LNCAP (cell line): ENCODE measurements at regions not wholly inside any gene's neighbourhood (a gene's known extent, or its start where the extent isn't known, plus 50 kb on each side); places are given as distances from the start of the nearest gene placed in this dataset.

Experiments used
- TF ChIP-seq, protein P1 (sequence below): fragments of 450-650 bp; IDR thresholded peaks from 2 replicates; pipeline ENCODE4 v1.5.1; 2017; ENCODE audit warnings: mild to moderate bottlenecking

DNA sequence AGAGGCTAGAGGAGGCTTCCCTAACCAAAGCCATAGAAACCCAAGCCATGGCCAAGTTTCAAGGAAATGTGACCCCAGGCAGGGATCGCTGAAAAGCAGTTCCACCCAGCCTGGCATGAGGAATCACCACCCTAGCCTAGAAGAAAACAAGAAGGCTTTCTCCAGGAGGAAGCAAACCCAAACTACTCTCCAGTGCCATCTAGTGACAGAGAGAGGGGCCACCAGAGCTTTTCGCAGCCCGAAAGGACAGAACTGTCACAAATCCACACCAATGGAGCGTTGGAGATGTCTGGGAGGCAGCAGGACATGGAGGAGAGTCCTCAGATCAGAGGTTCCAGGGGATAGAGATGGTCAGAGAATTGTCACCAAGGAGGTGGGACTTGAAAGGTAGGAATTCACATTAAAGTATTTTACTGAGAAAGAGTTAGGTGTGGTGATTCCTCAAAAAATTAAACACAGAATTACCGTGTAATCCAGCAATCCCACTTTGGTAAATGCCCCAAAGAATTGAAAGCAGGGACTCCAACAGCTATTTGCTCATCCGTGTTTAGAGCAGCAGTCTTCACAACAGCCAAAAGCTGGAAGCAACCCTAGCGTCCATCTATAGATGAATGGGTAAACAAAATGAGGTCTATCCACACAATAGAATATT, 67.3 kb upstream of the NUP50 start:
- TF ChIP-seq, protein P1, sequence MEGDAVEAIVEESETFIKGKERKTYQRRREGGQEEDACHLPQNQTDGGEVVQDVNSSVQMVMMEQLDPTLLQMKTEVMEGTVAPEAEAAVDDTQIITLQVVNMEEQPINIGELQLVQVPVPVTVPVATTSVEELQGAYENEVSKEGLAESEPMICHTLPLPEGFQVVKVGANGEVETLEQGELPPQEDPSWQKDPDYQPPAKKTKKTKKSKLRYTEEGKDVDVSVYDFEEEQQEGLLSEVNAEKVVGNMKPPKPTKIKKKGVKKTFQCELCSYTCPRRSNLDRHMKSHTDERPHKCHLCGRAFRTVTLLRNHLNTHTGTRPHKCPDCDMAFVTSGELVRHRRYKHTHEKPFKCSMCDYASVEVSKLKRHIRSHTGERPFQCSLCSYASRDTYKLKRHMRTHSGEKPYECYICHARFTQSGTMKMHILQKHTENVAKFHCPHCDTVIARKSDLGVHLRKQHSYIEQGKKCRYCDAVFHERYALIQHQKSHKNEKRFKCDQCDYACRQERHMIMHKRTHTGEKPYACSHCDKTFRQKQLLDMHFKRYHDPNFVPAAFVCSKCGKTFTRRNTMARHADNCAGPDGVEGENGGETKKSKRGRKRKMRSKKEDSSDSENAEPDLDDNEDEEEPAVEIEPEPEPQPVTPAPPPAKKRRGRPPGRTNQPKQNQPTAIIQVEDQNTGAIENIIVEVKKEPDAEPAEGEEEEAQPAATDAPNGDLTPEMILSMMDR: peak; percentile 90

DNA sequence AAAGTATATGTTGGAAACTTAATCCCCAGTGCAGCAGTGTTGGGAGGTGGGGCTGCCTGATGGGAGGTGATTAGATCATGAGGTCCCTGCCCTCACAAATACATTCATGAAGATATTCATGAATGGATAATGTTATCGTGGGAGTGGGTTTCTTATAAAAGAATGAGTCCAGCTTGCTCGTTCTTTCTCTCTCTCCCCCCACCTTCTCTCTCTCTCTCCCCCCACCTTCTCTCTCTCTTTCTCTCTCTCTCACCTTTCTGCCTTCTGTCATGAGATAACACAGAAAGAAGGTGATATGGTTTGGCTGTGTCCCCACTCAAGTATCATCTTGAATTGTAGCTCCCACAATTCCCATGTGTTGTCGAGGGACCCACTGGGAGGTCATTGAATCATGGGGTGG, 66.7 kb upstream of the NUP50 start:
- TF ChIP-seq, protein P1: no peak

GRCh38 chr22:45098056-45098455, 65.7 kb upstream of the NUP50 start:
- TF ChIP-seq, protein P1: no peak

- TF ChIP-seq, protein P1: no peak
These were observed 63.8 kb upstream of the NUP50 start for GRCh38 chr22:45099961-45100360.

- TF ChIP-seq, protein P1: peak; percentile 45; the same call in 1 of the 2 replicates
These were observed 62.1 kb upstream of the NUP50 start for GRCh38 chr22:45101515-45102227.

DNA sequence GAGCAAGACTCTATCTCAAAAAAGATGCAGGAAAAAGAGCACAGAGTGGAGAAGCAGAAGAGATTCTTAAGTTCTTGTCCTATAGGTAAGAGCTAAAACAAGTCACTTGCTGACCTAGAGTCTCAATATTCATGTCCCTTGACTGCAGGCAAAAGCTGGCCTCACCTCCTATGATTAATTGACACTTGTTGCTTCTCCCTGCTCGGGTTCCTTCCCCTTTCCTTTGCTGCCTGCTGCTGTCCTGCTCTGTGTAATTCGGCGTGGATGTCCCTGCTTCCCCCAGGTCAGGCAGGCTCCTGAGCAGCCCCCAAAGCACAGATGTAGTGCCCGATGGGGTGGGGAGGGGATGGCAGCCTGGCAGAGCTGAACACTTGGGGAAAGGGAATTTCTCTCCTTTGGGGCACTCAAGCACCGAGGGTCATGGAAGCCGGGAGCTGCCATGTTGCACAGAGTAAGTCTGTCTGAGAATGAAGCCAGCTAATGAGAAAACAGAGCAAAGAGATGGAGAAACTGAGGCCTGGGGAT, 60.8 kb upstream of the NUP50 start:
- TF ChIP-seq, protein P1: no peak

DNA sequence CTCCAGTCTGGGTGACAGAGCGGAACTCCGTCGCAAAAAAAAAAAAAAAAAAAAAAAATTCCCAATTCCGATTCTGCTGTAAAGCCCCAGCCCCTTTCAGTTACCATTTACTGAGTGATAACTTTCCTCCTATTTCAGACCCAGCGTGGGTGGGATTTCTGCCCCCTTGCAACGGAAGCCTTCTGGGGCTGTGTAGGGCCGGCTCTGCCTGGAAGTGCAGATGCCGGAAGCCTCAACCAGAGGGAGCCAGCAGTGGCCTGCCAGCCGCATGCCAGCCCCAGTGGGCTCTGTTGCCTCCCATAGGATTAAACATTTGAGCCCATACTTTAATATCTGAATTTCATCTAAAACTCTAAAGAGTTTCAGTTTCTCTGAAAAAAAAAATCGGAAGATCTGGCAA, 60.0 kb upstream of the NUP50 start:
- TF ChIP-seq, protein P1: no peak
